ENCODE measurements at regions not wholly inside any gene's neighbourhood (a gene's known extent, or its start where the extent isn't known, plus 50 kb on each side); places are given as distances from the start of the nearest gene placed in this dataset.

GRCh38 chr15:66931768-66932633, 133.4 kb upstream of the SMAD3 start (continued):
- TF ChIP-seq ZNF318 (IDR thresholded peaks at IDR 0.05; ENCODE audit: borderline replicate concordance in 1 of 2, low read depth in 1 of 2), result no peak
- no peak for TF ChIP-seq CLOCK (CRISPR knock-in tag; IDR thresholded peaks at IDR 0.05; ENCODE audit: borderline replicate concordance)
- TF ChIP-seq ZMIZ1 (IDR thresholded peaks at IDR 0.05; ENCODE audit: low read depth in 2 of 2, low read length in 2 of 2), result no peak
- TF ChIP-seq HDAC8 (tag; IDR thresholded peaks at IDR 0.05), result no peak
- TF ChIP-seq ZNF165 (CRISPR knock-in tag; IDR thresholded peaks at IDR 0.05; ENCODE audit: borderline replicate concordance), result no peak
- TF ChIP-seq TAF15 (IDR thresholded peaks at IDR 0.05; ENCODE audit: low read depth, low read length), result no peak
- TF ChIP-seq STAT5A (IDR thresholded peaks at IDR 0.05; ENCODE audit: borderline replicate concordance, low read length), result no peak
- no peak for TF ChIP-seq BHLHE40 (IDR thresholded peaks at IDR 0.05; ENCODE audit: low read length)
- TF ChIP-seq ZNF277 (CRISPR knock-in tag; IDR thresholded peaks at IDR 0.05; ENCODE audit: borderline replicate concordance), result no peak
